CD1c-positive myeloid dendritic cell (primary cell): ENCODE measurements at regions not wholly inside any gene's neighbourhood (a gene's known extent, or its start where the extent isn't known, plus 50 kb on each side); places are given as distances from the start of the nearest gene placed in this dataset.
"Not testable (repeated sequence)": the region's sequence is repeated elsewhere in the genome, so short reads cannot be mapped to it uniquely, and the experiment has no call there.

Experiments used
- DNase-seq: peaks from one replicate; pipeline ENCODE4 v3.0.0-alpha.2; 2016; ENCODE audit errors: extremely low spot score

DNA sequence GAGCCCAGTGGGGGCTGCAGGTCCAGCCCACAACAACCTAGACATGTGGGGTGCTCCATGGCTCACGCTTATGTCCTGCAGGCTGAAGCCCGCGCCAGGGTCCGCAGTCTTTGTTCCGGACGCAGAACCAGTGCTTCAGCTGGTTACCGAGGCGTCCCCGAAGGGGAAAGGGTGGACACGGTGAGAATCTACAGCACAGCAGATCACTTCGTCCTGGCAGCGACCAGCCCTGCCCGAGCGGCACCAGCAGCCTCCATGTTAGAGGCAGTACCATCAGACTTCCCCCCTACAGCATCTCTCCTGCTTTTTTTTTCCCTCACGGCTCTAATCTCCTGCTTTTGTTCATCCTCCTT lies 1736.4 kb downstream of the TP53TG3F start:
- DNase-seq = no peak

DNA sequence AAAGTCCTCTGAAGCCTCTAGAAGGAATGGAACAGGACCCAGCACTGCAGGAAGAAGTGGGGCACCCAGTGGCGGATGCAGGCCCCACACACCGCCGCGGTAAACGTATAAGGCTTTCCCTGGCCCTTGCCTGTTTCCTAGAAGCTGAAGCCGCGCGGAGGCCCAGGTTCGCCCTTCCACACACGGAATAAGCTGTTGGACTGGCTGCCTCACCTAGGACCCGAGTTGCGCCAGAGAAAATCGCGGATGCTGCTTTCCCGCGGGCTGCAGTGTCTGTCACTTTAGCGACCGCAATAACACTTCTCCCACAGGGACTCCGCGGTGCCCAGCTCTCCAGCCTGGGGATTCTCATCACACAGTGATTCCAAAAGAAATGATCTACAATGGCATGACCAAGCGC lies 1736.9 kb downstream of the TP53TG3F start:
- no peak for DNase-seq

GRCh38 chr16:35197656-35198055 lies 1738.2 kb downstream of the TP53TG3F start:
- DNase-seq = no peak

DNA sequence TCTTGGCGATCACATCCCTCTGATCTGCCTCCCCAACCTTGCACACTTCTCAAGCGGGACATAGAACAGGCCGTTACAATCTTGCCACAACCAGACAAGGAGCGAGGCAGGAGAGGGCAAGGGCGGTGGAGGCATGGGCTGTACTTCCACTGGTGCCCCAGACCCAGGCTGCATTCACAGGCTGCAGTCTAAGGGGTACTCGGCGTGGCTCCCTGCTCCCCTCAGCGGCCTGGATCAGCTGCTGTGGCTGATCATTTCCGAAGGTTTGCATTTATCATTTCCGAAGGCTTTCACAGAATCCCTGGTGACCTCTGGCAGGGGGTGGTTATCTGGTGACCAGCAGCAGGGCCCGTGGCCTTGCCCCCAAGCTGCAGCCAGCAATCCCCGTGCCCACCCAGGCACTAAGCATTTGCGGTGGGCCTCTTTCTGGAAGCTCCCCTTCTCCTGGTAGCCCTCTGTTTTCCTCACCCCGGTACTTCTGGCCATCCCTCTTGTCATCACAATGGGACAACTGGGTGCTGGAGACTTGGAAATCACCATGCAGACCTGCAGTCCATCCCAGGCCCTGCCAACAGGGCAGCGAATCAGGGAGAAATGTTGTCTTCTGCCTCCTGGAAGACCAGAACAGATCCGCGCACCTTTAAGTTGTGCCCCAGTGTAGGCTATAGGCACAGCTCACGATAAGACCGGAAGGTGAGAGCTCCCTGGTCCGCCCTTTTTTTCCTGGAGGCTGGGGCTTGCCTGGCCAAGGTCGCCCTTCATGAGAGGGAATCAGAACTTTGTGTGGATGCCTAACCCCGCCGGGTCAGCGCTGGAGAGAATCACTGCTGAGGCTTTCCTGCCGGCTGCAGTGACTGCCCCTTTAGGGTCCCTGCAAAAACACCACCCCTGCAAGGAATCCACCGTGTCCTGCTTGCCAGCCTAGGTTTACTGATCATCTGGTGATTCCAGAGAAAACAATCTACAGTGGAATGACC lies 1739.1 kb downstream of the TP53TG3F start:
- DNase-seq = no peak

DNA sequence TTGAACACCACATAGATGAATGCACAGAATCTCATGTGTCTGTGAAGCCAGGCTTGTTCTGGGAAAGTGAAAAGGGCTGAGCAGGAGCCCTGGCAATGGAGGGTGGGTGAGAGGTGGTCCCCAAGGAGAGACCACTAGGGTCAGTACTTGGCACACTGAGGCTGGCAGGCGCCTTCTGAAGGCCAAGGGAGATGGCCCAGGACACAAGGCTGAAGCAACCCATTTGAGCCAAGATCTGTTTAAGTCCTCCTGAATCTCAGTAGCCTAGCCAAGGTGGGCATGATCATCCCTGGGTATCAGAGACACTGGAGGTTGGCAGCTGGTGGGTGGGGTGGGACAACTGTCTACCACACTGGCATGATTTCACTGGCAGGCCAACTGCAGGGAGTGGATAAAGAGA lies 1741.2 kb downstream of the TP53TG3F start:
- DNase-seq = no peak

DNA sequence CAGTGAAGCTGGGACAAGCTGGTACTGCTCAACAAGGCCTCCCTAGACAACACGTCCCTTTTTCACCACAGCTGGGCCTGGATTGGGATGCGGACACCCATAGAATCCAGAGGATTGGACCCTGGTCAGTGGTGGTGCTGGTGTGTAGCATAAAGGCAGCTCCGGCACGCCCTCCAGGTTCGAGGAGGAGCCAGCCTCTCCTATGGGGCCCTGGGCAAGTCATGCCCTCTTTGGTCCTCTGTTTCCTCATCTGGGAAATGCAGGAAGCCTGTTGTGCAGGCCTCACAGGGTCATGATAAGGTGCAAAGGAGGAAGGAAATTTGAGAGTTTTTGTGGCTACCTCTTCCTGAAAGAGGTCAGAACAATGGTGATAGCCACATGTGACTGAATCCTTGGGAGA lies 1741.7 kb downstream of the TP53TG3F start:
- no peak for DNase-seq

- DNase-seq = no peak
These were observed 1744.2 kb downstream of the TP53TG3F start for GRCh38 chr16:35203636-35204035.

GRCh38 chr16:35207059-35207999 lies 1747.9 kb downstream of the TP53TG3F start:
- DNase-seq = no peak

DNA sequence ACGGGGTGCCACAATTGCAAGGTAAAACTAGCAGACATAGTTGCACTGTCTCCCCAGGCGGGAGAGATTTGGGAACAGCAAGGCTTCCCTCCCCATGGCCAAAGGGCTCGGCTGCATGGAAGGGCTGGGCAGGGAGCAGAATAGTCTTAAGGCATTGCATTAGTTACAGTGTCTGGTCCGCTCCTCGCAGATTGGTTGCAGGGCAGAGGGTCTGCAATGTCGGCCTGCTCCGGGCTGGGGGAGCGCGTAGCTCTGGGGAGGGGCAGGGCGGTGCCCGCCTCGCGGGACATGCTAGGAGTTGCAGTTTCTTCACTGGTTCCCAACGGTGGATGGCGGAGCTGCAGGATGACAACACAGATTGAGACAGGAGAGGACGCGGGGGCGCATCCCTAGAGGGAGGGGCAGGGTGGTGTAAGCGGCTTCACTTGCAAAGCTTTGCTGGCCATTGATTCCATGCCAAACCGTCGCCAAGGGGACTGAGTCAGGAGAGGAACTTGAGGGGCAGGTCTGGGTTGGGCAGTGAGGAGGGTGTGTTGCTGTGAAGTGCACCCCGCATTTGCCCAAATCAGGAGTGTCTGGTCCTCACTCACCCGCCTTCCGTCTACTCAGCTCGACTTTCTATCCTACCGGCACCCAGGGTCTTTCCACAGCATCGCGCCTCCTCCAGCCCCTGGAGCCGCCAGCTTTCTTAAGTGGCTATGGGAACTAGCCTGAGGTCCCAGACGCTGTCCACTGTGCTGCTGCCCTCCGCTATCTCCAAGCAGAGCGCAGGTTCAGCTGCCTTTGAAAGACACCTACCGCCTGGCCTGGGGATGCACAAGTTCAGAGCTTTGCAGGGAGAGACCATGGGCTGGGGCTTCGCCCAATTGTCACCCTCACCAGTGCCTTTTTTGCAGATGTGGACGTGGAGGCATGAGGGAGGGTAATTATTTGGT lies 1748.9 kb downstream of the TP53TG3F start:
- no peak for DNase-seq

- no peak for DNase-seq
These were observed 1751.4 kb downstream of the TP53TG3F start for GRCh38 chr16:35210681-35211433.

DNA sequence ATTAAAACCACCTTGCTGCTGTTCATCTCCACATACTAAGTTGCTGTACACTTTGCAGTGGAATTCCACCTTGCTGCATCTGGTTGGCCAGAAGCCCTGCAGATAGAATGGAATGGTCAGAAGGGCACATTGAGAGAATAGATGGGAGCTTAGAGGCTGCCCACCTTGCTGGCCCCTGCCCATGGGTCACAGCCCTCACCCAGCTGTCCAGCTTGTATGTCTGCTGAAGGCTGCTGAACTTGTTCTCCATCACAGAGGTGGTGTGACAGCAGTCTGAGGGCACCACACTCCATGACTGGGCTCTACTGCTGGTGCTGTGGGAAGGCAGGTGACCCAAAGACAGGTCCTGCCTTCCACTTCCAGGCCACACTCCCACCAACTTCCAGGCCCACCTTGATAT lies 1755.4 kb downstream of the TP53TG3F start:
- DNase-seq = no peak

- DNase-seq = no peak
These were observed 1755.9 kb downstream of the TP53TG3F start for GRCh38 chr16:35215287-35215686.

DNA sequence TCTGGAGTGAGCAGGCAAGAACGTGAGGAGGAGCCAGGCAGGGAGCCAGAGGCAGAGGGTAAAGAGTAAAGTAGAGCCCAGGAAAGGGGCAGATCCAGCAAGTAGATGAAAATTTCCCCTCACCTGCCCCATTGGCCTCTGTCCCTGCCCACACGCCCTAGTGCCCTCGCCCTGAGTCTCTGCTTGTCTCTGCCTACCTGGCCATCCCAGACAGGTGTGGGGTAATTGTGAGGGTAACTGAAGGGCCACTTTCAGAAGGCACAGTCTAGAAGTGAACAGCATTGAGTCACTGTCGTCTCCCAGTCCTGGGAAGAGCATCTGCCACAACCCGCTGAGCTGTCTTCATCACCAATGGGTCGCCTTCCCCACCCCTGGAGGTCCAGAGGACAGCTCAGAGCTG lies 1756.8 kb downstream of the TP53TG3F start:
- DNase-seq = not testable (repeated sequence)

DNA sequence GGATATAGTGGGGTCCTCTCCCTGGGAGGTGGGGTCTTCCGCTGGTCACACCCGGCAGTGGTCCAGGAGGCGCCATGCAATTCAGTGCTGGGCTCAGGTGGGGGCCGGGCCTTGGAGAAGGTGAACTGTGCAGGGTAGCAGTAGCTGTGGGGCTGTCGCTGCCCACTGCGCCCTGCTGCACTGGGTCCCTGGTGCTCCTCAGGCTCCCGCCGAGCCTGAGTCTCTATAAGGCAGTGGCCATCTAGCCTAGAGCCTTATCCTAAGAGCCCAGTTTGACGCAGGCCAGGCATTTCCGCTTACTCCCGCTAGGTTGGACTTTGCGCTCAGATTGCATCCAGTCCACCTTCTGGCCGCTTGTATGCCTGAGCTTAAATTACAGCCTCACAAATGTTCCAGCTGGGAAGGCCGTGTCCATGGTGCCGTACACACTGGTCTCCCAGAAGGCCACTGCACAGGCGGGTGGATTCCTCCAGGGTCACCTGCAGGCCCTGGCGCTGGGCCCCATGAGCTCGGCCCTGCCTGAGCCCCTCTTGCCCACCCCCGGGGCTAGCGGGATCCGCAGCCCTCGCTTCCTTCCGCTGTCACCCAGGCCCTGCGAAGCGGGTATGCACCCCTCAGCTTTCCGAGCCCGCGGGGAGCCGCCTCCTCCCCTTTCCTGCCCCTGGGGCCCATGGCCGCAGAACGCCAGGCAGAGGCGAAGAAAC lies 1762.2 kb downstream of the TP53TG3F start:
- DNase-seq = no peak

- no peak for DNase-seq
These were observed 1775.3 kb downstream of the TP53TG3F start for GRCh38 chr16:35234679-35235078.

- DNase-seq = no peak
These were observed 1780.1 kb downstream of the TP53TG3F start for GRCh38 chr16:35239561-35239960.

- no peak for DNase-seq
These were observed 1789.6 kb downstream of the TP53TG3F start for GRCh38 chr16:35249051-35249450.

DNA sequence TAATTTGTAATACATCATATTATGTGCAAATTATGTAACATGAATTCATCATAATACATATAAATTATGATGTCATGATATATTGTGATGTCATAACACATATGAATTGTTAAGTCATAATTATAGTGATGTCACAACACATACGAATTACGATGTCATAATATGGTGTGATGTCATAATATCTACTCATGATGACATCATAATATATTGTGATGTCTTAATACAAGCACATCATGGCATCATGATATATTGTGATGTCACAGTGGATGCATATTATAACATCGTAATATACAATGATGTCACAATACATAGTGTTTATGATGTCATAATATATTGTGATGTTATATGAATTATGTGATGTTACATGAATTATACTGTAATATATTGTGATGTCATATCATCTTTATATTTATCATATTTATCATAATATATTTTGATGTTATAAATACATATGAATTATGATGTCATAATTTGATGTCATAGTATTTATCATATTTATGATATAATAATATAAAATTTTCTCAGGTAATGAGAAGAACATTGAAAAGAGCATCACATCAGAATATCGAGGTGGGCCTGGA lies 1793.0 kb downstream of the TP53TG3F start:
- DNase-seq = no peak

GRCh38 chr16:35255186-35255803 lies 1795.9 kb downstream of the TP53TG3F start:
- DNase-seq = no peak
